H9 (cell line): ENCODE measurements at regions not wholly inside any gene's neighbourhood (a gene's known extent, or its start where the extent isn't known, plus 50 kb on each side); places are given as distances from the start of the nearest gene placed in this dataset.

Experiments
- DNase-seq: peaks from one replicate; pipeline ENCODE4 v3.0.0-alpha.2; 2017
- H2AFZ ChIP-seq: one replicate; pipeline ENCODE4 v1.6.1; 2013; ENCODE audit warnings: mild to moderate bottlenecking, low read length, control low read depth, moderate library complexity
- H2AK5ac ChIP-seq: 2 replicates; pipeline ENCODE4 v1.6.1; 2013; ENCODE audit warnings: low read length, control low read depth, mixed read lengths; ENCODE audit not compliant: insufficient read length
- H2BK120ac ChIP-seq: one replicate; pipeline ENCODE4 v1.6.1; 2013; ENCODE audit warnings: low read depth, mild to moderate bottlenecking, low read length, control low read depth, inconsistent platforms; ENCODE audit not compliant: poor library complexity, severe bottlenecking
- H2BK12ac ChIP-seq: 2 replicates; pipeline ENCODE4 v1.6.1; 2013; ENCODE audit warnings: low read length, control low read depth, mixed read lengths, low read depth; ENCODE audit not compliant: insufficient read length
- H2BK15ac ChIP-seq: 2 replicates; pipeline ENCODE4 v1.6.1; 2013; ENCODE audit warnings: low read depth, low read length, control low read depth
- H2BK20ac ChIP-seq: one replicate; pipeline ENCODE4 v1.6.1; 2013; ENCODE audit warnings: low read depth, mild to moderate bottlenecking, low read length, control low read depth, inconsistent platforms; ENCODE audit not compliant: poor library complexity, severe bottlenecking
- H2BK5ac ChIP-seq: 2 replicates; pipeline ENCODE4 v1.6.1; 2013; ENCODE audit warnings: low read length, control low read depth, mixed read lengths; ENCODE audit not compliant: insufficient read length
- H3K14ac ChIP-seq: 2 replicates; pipeline ENCODE4 v1.6.1; 2013; ENCODE audit warnings: low read length, control low read depth; ENCODE audit not compliant: insufficient read depth
- H3K18ac ChIP-seq: 2 replicates; pipeline ENCODE4 v1.6.1; 2013; ENCODE audit warnings: low read depth, mild to moderate bottlenecking, mixed read lengths, low read length, control low read depth; ENCODE audit not compliant: insufficient read length
- H3K23ac ChIP-seq: 2 replicates; pipeline ENCODE4 v1.6.1; 2013; ENCODE audit warnings: low read length, control low read depth, mixed read lengths, low read depth; ENCODE audit not compliant: insufficient read length
- H3K23me2 ChIP-seq: 2 replicates; pipeline ENCODE4 v1.6.1; 2013; ENCODE audit warnings: low read depth, mild to moderate bottlenecking, mixed read lengths, low read length, control low read depth; ENCODE audit not compliant: insufficient read length, poor library complexity, severe bottlenecking
- H3K27ac ChIP-seq: 2 replicates; pipeline ENCODE4 v1.5.1; 2013; ENCODE audit warnings: low read length, control low read depth, mixed read lengths, low read depth; ENCODE audit not compliant: insufficient read length
- H3K27me3 ChIP-seq: 2 replicates; pipeline ENCODE4 v1.6.1; 2013; ENCODE audit warnings: low read length, control low read depth, inconsistent platforms; ENCODE audit not compliant: insufficient read depth
- H3K4ac ChIP-seq: 2 replicates; pipeline ENCODE4 v1.6.1; 2013; ENCODE audit warnings: low read depth, mild to moderate bottlenecking, control low read depth, inconsistent platforms, low read length, moderate library complexity
- H3K4me1 ChIP-seq: 2 replicates; pipeline ENCODE4 v1.6.1; 2013; ENCODE audit warnings: low read length, control low read depth, inconsistent platforms; ENCODE audit not compliant: insufficient read depth
- H3K4me2 ChIP-seq: 2 replicates; pipeline ENCODE4 v1.6.1; 2013; ENCODE audit warnings: low read length, control low read depth, mixed read lengths; ENCODE audit not compliant: insufficient read length, insufficient read depth
- H3K56ac ChIP-seq: 2 replicates; pipeline ENCODE4 v1.6.1; 2013; ENCODE audit warnings: low read depth, mild to moderate bottlenecking, mixed read lengths, low read length, control low read depth; ENCODE audit not compliant: insufficient read length
- H3K79me1 ChIP-seq: 2 replicates; pipeline ENCODE4 v1.6.1; 2013; ENCODE audit warnings: low read depth, mild to moderate bottlenecking, moderate library complexity, low read length, control low read depth, inconsistent platforms; ENCODE audit not compliant: insufficient read depth, poor library complexity, severe bottlenecking
- H3K79me2 ChIP-seq: 2 replicates; pipeline ENCODE4 v1.6.1; 2013; ENCODE audit warnings: low read length, control low read depth, inconsistent platforms; ENCODE audit not compliant: insufficient read depth
- H3K9ac ChIP-seq: 2 replicates; pipeline ENCODE4 v1.6.1; 2013; ENCODE audit warnings: low read length, control low read depth, mixed read lengths; ENCODE audit not compliant: insufficient read length; ENCODE audit errors: extremely low read depth
- H3K9me3 ChIP-seq: one replicate; pipeline ENCODE4 v1.6.1; 2013; ENCODE audit warnings: low read depth, low read length, inconsistent platforms; ENCODE audit not compliant: control insufficient read depth
- H3T11ph ChIP-seq: one replicate; pipeline ENCODE4 v1.6.1; 2013; ENCODE audit warnings: mild to moderate bottlenecking, low read length, control low read depth, inconsistent platforms
- H4K20me1 ChIP-seq: one replicate; pipeline ENCODE4 v1.6.1; 2013; ENCODE audit not compliant: control insufficient read depth, insufficient read length, insufficient read depth
- H4K5ac ChIP-seq: 2 replicates; pipeline ENCODE4 v1.6.1; 2013; ENCODE audit warnings: low read depth, mild to moderate bottlenecking, mixed read lengths, low read length, control low read depth; ENCODE audit not compliant: insufficient read length
- H4K8ac ChIP-seq: replicated peaks from 2 replicates; pipeline ENCODE4 v1.6.1; 2013; ENCODE audit warnings: low read length, control low read depth, mixed read lengths, low read depth; ENCODE audit not compliant: insufficient read length
- H4K91ac ChIP-seq: 2 replicates; pipeline ENCODE4 v1.6.1; 2013; ENCODE audit warnings: low read depth, mild to moderate bottlenecking, moderate library complexity, mixed read lengths, low read length, control low read depth; ENCODE audit not compliant: insufficient read length
- H3K27ac Mint-ChIP-seq, 3 experiments: 2 replicates in 2 of 3; 3 replicates in 1 of 3; pipeline ENCODE4 v1.8.0; 2020 to 2021; ENCODE audit warnings: mixed read lengths in 3 of 3, mild to moderate bottlenecking in 1 of 3, moderate library complexity in 1 of 3
- H3K27me3 Mint-ChIP-seq: 2 replicates; pipeline ENCODE4 v1.8.0; 2021; ENCODE audit warnings: low read depth, mild to moderate bottlenecking, moderate library complexity, mixed read lengths
- H3K36me3 Mint-ChIP-seq, 3 experiments: 2 replicates in 2 of 3; 3 replicates in 1 of 3; pipeline ENCODE4 v1.8.0; 2020 to 2021; ENCODE audit warnings: low read depth in 3 of 3, mixed read lengths in 3 of 3; ENCODE audit not compliant: insufficient read depth in 1 of 3
- H3K4me1 Mint-ChIP-seq, 2 experiments: 2 replicates each; pipeline ENCODE4 v1.8.0; 2020; ENCODE audit warnings: mixed read lengths in 2 of 2
- H3K4me3 Mint-ChIP-seq, 2 experiments: 2 replicates in 1 of 2; 3 replicates in 1 of 2; pipeline ENCODE4 v1.8.0; 2020 to 2021; ENCODE audit warnings: mild to moderate bottlenecking in 2 of 2, mixed read lengths in 2 of 2, moderate library complexity in 1 of 2
- H3K9me3 Mint-ChIP-seq, 2 experiments: 2 replicates in 1 of 2; 3 replicates in 1 of 2; pipeline ENCODE4 v1.8.0; 2020; ENCODE audit warnings: mild to moderate bottlenecking in 2 of 2, mixed read lengths in 2 of 2, moderate library complexity in 1 of 2
- WGBS: extraction: QIAGEN DNeasy Blood & Tissue Kit; methylation state at CpG from one replicate; pipeline ENCODE4 v1.1.7; 2013; ENCODE audit warnings: missing lambda C conversion rate, low lambda C conversion rate, mixed read lengths; ENCODE audit not compliant: insufficient read length; ENCODE audit errors: extremely low coverage; 5-methylcytosine and 5-hydroxymethylcytosine counted together
- TF ChIP-seq, protein P1 (sequence below): fragments of 200-600 bp; sonication (generic); conservative IDR thresholded peaks from 3 replicates; pipeline ENCODE4 v1.8.0; 2021; ENCODE audit warnings: antibody characterized with exemption, mild to moderate bottlenecking

DNA sequence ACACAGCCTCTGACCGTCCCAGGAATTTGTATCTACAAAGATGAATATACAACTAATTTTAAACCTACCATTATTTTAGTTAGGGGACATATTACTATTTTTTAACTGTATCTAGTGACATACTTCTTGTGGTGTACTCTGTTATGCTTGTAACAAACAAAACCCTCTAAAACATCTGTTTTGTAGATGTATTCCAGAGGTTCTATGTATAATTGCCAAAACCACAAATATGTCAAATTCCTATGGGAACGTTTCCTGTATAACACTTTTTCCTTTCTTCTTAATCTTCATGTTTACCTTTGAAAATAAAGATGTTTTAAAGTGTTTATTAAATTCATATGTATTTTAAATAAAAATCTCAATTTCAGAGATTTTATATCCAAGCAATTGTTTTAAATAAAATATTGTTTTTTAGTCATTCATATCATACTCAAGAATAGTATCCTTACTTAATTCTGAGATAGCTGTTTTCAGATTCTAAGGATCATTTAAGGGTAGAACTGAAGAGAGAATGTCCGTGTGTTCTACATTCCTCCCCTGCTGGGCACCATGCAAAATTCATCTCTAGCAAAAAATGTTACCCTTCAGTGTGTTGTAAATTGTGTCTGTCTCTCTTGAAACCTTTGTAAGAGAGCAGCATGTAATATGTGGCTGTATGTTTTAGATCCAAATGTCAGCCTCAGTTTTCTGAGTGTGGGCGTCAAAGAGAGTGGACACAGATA lies 1327.7 kb downstream of the EFNB2 start:
- TF ChIP-seq, protein P1, sequence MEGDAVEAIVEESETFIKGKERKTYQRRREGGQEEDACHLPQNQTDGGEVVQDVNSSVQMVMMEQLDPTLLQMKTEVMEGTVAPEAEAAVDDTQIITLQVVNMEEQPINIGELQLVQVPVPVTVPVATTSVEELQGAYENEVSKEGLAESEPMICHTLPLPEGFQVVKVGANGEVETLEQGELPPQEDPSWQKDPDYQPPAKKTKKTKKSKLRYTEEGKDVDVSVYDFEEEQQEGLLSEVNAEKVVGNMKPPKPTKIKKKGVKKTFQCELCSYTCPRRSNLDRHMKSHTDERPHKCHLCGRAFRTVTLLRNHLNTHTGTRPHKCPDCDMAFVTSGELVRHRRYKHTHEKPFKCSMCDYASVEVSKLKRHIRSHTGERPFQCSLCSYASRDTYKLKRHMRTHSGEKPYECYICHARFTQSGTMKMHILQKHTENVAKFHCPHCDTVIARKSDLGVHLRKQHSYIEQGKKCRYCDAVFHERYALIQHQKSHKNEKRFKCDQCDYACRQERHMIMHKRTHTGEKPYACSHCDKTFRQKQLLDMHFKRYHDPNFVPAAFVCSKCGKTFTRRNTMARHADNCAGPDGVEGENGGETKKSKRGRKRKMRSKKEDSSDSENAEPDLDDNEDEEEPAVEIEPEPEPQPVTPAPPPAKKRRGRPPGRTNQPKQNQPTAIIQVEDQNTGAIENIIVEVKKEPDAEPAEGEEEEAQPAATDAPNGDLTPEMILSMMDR, result no peak
- no peak overlapping the region for H3K56ac ChIP-seq
- H3K4me1 Mint-ChIP-seq, result no peaks in the 10 kb centered on the region
- H3K79me2 ChIP-seq, result no peaks in the 10 kb centered on the region
- DNase-seq, result no peak
- H3K4me1 ChIP-seq, result no peaks in the 10 kb centered on the region; the same call in 1 of the 2 replicates
- H3K36me3 Mint-ChIP-seq, result no peaks in the 10 kb centered on the region
- no peaks in the 10 kb centered on the region for H3K9me3 Mint-ChIP-seq
- H3K4me2 ChIP-seq, result no peak overlapping the region
- no peaks in the 10 kb centered on the region for H3K79me1 ChIP-seq
- no peak overlapping the region for H3K27ac ChIP-seq
- H3K4me3 Mint-ChIP-seq, result no peak overlapping the region
- H3K23me2 ChIP-seq, result no peaks in the 10 kb centered on the region
- H2AK5ac ChIP-seq, result no peak overlapping the region
- no CpG with 5 or more reads among the region's 4 CpGs for WGBS
- H2AFZ ChIP-seq, result no peak overlapping the region
- H3K14ac ChIP-seq, result no peak overlapping the region
- H2BK5ac ChIP-seq, result no peak overlapping the region
- H3K27ac Mint-ChIP-seq, result no peak overlapping the region
- no peak overlapping the region for H4K8ac ChIP-seq
- H3K27me3 Mint-ChIP-seq, result no peaks in the 10 kb centered on the region
- H3K18ac ChIP-seq, result no peak overlapping the region
- no peak overlapping the region for H2BK20ac ChIP-seq
- no peak overlapping the region for H2BK12ac ChIP-seq
- no peaks in the 10 kb centered on the region for H4K20me1 ChIP-seq
- H2BK15ac ChIP-seq, result no peak overlapping the region
- no peak overlapping the region for H3K4ac ChIP-seq
- no peak overlapping the region for H4K5ac ChIP-seq
- no peak overlapping the region for H3K9ac ChIP-seq
- no peak overlapping the region for H2BK120ac ChIP-seq
- no peak overlapping the region for H3T11ph ChIP-seq
- H3K23ac ChIP-seq, result no peak overlapping the region
- H3K9me3 ChIP-seq, result no peaks in the 10 kb centered on the region
- H3K27me3 ChIP-seq, result no peaks in the 10 kb centered on the region
- no peak overlapping the region for H4K91ac ChIP-seq
